ENCODE measurements at regions not wholly inside any gene's neighbourhood (a gene's known extent, or its start where the extent isn't known, plus 50 kb on each side); places are given as distances from the start of the nearest gene placed in this dataset.

DNA sequence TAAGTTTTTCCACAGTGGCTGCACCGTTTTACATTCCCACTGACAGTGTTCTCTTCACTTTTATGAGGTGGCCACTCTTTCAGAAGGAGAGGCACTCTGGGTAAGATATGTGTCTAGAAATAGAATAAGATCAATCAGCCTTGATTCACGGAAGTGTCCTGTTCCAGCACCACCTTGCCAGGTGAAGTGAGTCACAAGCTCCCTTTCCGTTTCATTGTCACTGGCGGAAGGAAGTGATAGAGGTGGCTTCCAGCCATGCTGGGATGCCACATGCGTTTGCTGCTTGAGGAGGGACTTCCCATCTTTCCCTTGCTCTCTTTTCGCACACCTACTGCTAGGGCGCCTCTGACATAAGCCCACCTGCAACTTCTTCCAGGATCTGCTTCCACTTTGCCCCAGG is 217.1 kb downstream of the PIK3R1 start:
- no peak for DNase-seq

DNA sequence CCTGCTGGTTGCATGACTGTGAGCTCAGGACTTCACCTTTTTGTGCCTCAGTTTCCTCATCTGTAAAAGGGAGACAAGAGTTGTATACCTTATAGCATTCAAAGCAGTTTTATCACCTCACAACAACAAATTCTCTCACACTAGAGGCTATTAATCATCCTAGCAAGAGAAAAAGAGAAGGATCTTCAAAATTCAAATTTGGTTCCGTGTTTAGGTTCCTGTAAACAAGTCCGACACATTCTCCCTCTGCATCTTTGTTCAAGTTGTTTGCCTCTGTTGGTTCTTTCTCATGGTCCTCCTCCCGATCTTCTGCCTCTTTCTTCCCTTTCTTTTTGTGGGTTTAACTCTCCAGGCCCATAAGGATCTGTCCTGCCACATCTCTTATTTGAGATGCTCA is 218.0 kb downstream of the PIK3R1 start:
- DNase-seq = no peak

DNA sequence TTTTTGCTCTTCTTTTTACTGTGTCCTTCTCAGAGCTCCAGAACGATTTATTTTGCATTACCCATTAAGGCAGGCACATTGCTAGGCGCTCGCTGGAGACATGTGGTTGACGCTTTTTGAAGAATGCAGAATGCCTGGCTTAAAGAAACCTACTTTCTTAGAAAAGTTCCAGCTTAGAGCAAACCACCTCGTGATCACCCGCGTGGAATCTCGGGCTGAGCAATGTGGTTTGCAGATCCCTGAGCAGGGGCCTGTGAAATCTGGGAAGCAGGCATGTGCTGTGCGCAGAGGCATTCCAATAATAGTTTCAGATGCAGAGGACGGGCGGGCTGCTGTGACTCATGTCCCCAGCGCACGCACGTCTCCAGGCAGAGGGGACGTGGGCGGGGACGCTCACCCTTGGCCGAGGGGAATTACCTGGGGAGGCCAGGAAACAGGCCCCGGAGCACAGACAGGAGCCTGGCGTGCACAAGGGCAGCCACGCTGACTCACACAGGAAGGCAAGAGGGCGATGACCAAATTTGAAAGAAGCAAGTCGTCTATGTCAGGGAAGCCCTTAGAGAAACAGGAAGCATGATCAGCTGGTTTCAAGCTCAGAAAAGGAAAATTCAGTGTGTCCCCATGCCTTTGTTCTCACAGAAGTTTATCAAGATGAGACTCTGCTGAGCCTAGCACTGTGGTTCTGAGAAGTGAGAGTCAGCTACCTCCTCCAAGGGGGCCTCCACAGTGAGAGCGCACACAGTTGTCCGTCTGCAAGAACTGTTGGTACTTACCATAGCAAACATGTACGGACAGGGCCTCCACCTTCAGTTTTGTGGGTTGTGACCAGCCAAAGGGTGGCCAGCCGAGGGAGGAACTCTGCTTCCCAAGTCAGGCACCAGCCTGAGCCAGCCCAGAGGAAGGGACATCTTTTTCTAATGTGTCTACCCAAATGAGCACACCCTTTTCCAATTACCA is 218.6 kb downstream of the PIK3R1 start:
- DNase-seq = no peak

DNA sequence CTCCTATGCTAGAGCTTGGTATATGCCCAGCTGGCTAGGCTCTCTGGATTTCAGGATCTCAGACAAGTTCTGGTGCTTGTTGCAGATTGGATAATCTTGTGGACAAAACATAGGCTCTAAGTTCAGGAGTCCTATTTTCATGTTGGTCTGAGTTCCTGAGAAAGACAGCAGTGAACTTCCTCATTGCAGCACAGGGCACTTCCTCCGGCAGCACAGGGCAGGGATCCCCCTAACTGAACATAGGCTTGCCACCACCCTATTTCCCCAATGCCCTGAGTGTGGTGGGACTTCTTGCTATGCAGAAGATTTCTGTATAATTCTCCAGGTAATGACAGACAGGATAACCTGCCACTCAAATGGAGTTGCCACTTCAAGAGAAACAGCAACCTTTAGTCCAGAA is 220.1 kb downstream of the PIK3R1 start:
- no peak for DNase-seq

DNA sequence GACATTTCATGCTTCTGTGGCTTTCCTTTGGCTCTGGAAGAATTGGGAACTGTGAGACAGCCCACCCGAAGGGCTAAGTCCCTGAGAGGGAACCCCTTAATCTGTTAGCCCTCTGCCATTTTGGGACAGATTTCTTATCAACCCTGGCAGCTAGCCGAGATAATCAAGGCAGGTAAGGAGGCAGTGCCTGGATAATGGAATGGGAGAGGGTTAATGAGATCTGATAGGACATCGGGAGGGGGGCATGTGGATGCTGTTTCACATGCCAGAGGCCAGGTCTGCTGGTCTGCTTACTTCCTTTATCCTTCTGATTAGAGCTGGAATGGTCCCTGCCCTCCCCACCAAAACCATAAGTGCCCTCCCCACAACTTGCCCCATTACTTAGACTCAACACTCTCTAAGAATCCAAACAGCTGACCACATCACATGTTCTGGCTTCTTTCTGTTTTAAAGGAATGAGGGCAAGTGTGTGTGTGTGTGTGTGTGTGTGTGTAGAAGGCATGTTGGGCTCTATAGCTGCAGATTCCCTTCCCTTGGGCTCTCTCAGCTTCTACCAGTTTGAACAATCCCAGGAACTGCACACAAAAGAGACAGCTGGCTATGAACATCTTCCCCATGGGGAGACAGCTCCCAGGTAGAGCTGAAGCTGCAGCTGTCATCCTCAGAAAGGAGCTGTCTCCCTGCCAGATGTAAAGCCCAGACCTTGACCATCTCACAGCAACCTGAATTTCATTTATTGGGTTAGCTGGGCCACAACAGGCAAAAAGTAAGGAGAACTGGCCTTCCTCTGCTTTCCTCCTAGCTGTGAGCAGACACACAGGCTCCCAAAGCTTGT is 221.3 kb downstream of the PIK3R1 start:
- DNase-seq = no peak

DNA sequence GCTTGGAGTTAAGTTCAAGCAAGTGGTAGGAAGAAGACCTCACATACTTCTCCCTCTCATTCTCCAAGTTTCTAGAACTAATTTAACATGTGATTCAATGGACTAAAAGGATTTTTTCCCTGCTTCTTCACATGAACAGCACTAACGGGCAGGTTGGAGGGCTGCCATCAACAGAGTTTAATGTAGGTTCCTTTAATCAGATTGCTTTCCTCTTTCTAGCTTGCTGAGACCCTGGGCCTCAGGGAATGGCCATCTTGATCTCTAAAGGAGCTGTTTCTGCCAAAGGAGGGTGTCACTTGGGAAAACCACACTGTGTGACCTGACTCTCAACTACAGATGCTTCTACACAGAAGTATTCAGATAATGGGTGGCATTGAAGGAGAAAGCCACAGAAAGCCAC is 223.3 kb downstream of the PIK3R1 start:
- no peak for DNase-seq

DNA sequence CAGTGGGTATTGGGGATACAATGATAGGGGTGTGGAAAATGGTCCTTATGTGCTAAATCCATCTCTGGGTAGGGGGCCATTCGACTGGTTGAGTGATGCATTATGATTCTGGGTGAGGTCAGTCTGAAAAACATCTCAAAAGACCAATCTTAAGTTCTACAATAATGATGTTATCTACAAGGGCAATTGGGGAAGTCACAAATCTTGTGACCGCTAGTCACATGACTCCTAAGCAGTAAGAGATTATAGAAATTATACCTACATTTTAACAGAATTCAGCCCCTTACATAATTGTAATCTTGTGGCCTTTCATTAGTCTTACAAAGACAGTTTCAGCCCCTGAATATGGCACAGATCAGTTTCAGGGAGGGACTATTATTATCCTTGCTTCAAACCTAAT is 224.7 kb downstream of the PIK3R1 start:
- no peak for DNase-seq

DNA sequence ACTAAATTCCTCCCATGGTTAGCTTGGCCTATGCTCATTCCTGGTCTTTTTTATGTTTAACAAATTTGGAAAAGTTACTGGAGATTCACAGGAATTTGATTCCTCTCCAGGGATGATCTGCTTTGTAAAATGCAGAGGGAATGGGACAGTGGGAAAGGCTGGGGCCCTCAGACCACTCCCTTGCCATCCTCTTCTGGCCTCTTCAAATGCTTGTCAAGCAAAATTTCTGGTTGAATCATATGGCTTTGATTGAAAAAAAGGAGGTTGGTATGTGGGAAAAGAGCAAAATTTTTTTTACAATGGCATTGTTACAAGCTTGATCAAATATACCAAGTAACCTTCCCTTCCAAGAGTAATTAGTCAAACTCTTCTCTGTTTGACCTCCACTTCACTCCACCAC is 225.1 kb downstream of the PIK3R1 start:
- no peak for DNase-seq

DNA sequence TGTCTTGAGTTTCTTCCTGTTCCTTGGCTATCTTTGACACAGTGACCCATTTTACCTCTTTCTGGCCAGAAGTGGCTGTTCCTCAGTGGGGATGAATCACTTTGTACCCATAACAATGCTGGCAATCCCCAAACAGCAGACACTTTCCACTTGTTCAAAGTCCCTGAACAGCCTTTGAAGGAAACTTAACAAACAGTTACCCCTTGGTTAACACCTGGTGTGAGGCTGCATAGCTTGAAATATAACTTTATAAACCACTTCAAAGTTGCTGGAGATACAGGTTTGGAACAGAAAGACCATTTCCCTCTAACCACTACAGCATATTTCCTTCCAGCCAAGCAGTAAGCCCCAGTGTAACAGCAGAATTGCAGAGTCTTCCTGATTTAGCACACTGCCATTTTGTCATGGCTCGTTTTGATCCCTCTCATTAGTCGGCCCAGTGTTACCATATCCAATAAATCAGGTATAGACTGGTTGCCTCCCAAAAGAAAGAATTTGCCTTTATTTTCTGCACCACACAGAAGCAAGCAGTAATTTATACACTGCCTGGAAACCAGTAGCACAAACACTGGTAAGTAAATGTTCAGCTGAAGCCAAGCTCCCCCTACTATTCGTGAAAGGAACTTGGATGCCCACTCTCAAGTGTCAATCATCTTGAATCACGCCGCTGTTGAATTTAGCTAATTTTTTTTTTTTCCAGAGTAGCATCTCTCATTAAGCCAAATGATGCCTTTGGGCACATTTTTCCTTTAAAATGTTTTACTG is 225.9 kb downstream of the PIK3R1 start:
- DNase-seq = no peak

DNA sequence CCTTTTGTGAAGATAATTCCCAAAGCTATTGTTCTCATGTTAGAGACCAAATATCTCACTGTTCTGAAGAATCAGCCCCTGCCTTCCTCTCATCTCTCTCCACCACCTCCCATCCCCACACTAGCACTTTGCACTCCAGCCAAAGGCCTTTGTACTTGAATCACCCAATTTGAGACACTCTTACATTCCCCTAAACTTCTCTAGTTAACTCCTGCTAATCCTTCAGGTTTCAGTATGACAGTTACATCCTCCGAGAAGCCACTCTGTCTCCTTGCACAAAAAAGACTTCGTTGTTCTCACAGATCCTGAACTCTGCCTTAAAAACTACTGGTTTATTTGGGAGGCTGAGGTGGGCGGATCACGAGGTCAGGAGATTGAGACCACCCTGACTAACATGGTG is 227.5 kb downstream of the PIK3R1 start:
- DNase-seq = no peak

DNA sequence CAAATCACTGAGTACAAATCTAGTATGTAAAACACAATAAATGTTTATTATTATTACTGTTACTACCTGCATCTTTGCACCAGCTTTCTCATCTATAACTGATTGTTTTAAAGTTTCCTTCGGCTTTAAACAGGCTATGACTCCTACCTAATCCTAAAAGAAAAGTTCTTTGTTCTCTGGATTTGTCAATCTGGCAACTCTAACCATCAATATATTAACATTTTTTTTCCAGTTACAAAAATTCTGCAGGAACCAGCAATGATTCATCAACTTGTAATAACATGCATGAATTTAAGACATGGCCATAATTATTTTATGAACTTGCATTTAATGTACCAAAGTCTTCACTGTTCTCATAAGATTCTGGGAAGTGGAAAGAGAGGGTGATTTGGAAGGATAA is 228.5 kb downstream of the PIK3R1 start:
- no peak for DNase-seq

DNA sequence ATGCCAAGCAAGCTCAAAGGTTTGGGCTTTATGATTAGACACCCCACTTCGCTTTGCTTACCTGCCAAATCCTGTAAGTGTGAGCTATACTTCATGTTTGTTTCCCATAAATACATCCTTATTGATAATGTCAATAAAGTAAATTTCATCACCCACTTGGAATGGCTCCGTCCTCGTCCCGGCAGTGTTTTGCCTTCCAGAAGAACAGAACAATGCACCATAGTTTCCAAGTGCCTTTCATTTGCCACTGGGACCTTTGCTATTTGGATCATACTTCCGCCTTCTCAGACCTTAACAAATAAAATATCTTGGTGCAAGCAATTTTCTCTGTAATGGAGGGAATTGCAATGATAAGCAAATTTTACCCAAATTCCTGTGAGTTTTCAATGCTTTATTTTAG is 229.3 kb downstream of the PIK3R1 start:
- DNase-seq = no peak

DNA sequence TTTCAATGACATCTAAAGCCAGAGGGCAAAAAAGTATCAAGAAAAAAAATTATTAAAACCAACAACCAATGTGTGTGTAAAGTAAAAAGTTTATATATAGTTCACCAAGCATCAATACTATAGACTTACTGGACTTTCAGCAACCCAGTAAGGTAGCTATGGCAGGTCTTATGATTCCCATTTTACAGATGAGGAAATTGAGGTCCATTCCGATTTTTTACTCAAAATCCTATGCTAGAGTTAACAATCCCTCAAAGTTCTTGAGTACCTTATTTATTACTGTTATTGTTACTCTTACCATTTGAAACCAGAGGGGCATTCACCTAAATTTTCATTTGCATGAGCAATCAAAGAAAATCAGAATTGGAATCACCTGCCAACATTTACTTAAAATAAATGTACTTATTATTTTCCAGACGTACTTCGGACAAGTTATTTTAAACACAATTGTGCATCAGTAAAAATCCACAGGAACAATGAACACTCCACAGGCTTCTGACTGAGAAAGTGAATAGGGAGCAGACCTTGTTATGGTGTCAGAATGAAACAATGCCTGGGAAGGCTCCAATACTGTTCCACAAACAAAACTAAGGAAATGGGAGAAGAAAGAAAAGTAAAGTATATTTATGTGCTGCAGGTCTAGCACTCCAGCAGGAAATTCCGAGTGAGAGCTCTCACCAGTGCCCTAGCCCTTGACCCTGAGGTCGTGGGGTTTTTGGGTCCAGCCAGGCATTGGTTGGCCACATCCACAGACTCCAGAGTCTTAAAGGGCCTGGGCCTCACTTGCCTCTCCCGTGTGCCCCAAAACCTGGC is 229.9 kb downstream of the PIK3R1 start:
- no peak for DNase-seq

DNA sequence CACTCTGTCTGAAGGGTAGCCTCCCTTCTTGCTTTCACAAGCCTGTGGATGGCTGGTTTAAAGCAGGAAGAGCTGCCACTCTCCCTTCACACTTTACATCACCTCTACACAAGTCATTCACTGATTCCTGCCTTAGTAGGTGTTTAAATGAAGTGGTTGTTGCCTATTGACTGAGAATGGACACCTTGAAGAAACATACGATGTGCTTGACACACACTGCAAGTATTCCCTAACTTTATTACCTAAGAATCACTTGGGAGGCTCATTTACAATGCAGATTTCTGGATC is 230.5 kb downstream of the PIK3R1 start:
- DNase-seq = no peak

DNA sequence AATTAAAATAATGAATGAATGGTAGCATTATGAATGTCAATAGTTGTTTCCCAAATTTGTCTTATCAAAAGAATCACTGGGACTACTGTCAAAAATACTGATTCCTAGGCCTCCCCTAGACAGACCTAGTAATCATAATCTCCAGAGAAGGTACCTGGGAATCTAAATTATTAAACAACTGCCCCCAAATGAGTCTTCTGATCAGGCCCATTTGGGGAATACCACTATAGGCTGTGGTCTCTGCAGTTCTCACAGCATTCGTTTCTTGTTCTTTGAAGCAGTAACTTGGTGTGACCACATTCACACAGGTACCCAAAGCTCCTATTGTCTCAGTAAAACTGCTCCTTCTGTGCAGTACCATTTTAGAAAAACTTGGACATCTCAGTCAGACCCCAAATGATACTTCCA is 230.9 kb downstream of the PIK3R1 start:
- DNase-seq = no peak

DNA sequence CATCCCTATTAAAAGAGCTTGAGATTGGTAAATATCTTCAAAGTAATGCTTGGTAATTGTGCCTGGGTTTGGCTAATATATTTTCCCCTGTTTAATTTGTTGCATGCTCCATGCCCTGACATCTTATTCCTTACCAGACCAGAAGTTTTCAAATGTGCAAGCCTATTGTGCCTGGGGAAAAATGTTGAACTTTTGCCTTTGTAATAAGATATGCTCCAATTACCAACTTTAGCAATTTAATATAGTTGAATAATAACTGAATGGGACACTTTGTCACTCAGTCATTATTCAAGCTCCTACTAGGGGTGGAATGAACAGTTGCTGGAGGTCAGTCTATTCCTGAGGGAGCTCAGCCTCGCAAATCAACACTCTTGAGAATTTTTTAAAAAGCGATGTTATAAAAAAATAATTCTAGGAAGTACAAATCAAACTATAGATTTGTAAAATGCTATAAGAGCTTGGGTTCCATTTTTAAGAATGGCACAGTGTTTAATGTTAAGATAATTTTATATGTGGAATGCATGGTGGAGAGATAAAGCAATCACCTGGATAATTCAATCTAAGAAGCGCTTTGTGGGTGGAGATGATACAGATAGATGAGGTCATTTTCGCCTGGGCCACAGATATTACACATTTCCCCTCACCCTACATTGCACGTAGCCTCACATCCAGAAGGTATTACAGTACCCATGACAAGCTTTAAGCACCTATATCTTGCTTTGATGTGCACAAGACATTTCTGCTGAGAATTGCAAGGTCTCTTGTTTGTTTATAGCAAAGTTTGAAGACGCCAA is 231.8 kb downstream of the PIK3R1 start:
- DNase-seq = no peak

DNA sequence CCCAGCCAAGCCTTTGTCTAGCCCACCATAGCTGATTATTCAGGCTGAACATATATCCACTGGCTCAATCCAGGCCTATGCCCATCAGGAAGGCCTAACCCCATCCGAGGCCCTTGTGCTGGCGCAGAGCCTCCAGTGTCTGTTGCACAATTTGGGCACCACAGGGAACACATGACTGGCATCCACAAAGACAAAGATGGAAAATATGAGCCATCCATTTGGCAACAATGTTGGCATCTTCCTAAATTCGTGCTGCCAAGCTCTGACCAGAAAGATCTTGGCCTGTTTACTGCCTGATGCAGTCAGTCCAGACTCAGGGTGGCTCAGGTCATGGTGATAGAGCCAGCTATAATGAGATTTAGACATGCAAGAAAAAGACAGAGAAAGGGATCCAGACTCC is 233.8 kb downstream of the PIK3R1 start:
- DNase-seq = no peak

DNA sequence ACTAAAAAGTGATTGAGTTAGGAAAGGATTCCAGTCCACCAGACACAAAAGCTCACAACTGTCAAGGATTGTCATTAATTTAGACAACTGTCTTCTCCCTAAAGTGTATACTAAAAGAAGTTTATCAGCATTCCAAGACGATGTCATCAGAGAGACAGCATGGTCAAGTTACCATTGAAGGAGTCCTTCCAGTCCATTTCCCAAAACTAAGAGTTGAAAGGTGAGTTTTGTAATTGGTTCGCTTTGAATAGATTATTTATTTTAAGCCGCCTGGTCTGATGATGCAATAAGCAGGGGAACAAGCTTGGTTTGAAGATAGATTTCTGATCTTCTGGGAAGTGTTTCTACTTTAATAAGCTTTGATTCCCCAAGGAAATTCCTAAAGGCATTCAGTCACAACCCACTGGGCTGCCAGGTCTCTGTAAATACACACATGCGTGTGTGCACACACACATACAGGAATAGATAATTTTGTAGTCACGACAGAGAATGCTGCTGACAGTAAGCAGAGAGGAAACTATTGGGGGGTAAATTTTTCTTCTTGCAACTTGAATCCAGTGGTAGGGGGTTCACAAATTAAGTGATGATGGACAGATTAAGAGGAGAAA is 234.8 kb downstream of the PIK3R1 start:
- no peak for DNase-seq

DNA sequence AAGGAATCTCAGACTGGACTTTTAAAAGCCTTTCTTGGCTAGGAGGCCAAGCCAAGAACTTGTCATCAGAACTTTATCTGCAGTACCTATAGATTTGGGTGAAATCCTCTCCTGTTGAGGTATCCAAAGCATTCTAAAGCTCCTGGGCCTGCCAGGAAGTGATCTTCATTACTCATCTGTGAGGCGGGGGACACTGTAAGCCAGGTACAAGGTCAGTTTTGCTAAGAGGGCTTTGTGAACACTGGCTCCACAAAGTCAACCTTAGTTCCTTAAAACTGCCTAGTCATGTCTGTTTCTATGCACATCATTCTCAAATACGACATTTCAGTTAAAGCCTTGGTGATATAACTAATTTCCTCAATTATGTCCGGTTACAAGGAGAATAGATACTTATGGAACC is 236.7 kb downstream of the PIK3R1 start:
- no peak for DNase-seq

DNA sequence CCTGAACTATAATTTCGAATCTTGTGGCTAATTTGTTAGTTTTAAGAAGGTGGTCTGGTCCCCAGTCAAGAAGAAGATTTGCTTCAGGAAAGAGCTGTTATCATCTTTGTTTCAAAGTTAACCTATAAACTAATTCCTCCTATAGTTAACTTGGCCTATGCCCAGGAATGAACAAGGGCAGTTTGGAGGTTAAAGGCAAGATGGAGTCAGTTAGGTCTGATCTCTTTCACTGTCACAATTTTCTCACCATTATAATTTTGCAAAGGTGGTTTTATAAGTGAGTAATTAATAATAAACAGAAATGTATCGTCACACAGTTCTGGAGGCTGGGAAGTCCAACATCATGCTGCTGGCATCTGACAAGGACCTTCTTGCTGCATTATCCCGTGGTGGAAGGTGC is 238.6 kb downstream of the PIK3R1 start:
- DNase-seq = no peak

DNA sequence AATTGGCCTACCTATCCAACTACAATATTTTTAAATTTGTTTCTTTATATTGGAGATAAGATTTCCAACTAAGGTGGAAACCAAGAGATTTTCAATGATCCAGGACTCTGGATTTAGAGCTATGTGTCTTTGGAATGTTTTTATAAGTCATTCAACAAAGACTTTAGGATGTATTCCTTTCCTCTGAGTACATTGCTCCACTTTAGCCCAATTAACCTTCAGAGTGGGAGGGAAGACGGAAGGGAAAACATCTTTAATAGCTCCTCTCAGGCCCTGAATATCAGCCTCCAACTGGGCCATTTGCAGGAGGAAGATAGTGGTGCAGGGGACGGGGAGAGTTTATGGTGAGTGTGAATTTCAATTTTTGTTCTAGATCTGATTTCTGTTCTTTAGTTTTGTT is 239.2 kb downstream of the PIK3R1 start:
- DNase-seq = no peak
